ENCODE measurements at regions not wholly inside any gene's neighbourhood (a gene's known extent, or its start where the extent isn't known, plus 50 kb on each side); places are given as distances from the start of the nearest gene placed in this dataset.
"Not testable (repeated sequence)": the region's sequence is repeated elsewhere in the genome, so short reads cannot be mapped to it uniquely, and the experiment has no call there.

GRCh38 chr2:198916548-198917080 lies 541.1 kb downstream of the SATB2 start:
- no peak for DNase-seq (ENCODE audit: low spot score)

GRCh38 chr2:198913394-198914152 lies 544.2 kb downstream of the SATB2 start:
- no peak for DNase-seq (ENCODE audit: low spot score)

- DNase-seq (ENCODE audit: low spot score) = no peak
These were observed 548.0 kb downstream of the SATB2 start for GRCh38 chr2:198909525-198910267.

- DNase-seq (ENCODE audit: low spot score) = no peak
These were observed 551.7 kb downstream of the SATB2 start for GRCh38 chr2:198905881-198906612.

GRCh38 chr2:198901894-198902293 lies 555.8 kb downstream of the SATB2 start:
- DNase-seq (ENCODE audit: low spot score) = no peak

- no peak for DNase-seq (ENCODE audit: low spot score)
These were observed 557.6 kb downstream of the SATB2 start for GRCh38 chr2:198900141-198900540.

- DNase-seq (ENCODE audit: low spot score) = no peak
These were observed 567.2 kb downstream of the SATB2 start for GRCh38 chr2:198890490-198890889.

GRCh38 chr2:198883604-198884003 lies 574.1 kb downstream of the SATB2 start:
- no peak for DNase-seq (ENCODE audit: low spot score)

- no peak for DNase-seq (ENCODE audit: low spot score)
These were observed 576.8 kb downstream of the SATB2 start for GRCh38 chr2:198880986-198881385.

GRCh38 chr2:198880421-198880820 lies 577.3 kb downstream of the SATB2 start:
- DNase-seq (ENCODE audit: low spot score) = no peak

- DNase-seq (ENCODE audit: low spot score) = no peak
These were observed 583.3 kb downstream of the SATB2 start for GRCh38 chr2:198874472-198874858.

- DNase-seq (ENCODE audit: low spot score) = no peak
These were observed 584.0 kb downstream of the SATB2 start for GRCh38 chr2:198873503-198874471.

GRCh38 chr2:198863655-198864054 lies 594.1 kb downstream of the SATB2 start:
- no peak for DNase-seq (ENCODE audit: low spot score)

GRCh38 chr2:198861080-198861479 lies 596.7 kb downstream of the SATB2 start:
- no peak for DNase-seq (ENCODE audit: low spot score)

- no peak for DNase-seq (ENCODE audit: low spot score)
These were observed 600.5 kb downstream of the SATB2 start for GRCh38 chr2:198857246-198857645.

- DNase-seq (ENCODE audit: low spot score) = not testable (repeated sequence)
These were observed 602.0 kb downstream of the SATB2 start for GRCh38 chr2:198855746-198856145.

GRCh38 chr2:198852248-198852647 lies 605.5 kb downstream of the SATB2 start:
- DNase-seq (ENCODE audit: low spot score) = no peak

- DNase-seq (ENCODE audit: low spot score) = no peak
These were observed 632.2 kb downstream of the SATB2 start for GRCh38 chr2:198825534-198825933.

GRCh38 chr2:198817536-198817935 lies 640.2 kb downstream of the SATB2 start:
- no peak for DNase-seq (ENCODE audit: low spot score)

- DNase-seq (ENCODE audit: low spot score) = no peak
These were observed 642.1 kb downstream of the SATB2 start for GRCh38 chr2:198815626-198816025.

- DNase-seq (ENCODE audit: low spot score) = no peak
These were observed 646.5 kb downstream of the SATB2 start for GRCh38 chr2:198811198-198811597.
